GM20000 (cell line): ENCODE measurements at regions not wholly inside any gene's neighbourhood (a gene's known extent, or its start where the extent isn't known, plus 50 kb on each side); places are given as distances from the start of the nearest gene placed in this dataset.
"Not testable (repeated sequence)": the region's sequence is repeated elsewhere in the genome, so short reads cannot be mapped to it uniquely, and the experiment has no call there.

Source experiments
- DNase-seq: peaks from one replicate; pipeline ENCODE4 v3.0.0; 2012; ENCODE audit warnings: low spot score
- TF ChIP-seq, protein P1 (sequence below): IDR thresholded peaks from 2 replicates; pipeline ENCODE4 v1.5.1; 2012; ENCODE audit warnings: mild to moderate bottlenecking, control low read depth; ENCODE audit errors: extremely low read depth, missing control alignments

GRCh38 chr13:79895416-79895815 is 414.5 kb downstream of the NDFIP2 start:
- DNase-seq, result no peak
- TF ChIP-seq, protein P1, sequence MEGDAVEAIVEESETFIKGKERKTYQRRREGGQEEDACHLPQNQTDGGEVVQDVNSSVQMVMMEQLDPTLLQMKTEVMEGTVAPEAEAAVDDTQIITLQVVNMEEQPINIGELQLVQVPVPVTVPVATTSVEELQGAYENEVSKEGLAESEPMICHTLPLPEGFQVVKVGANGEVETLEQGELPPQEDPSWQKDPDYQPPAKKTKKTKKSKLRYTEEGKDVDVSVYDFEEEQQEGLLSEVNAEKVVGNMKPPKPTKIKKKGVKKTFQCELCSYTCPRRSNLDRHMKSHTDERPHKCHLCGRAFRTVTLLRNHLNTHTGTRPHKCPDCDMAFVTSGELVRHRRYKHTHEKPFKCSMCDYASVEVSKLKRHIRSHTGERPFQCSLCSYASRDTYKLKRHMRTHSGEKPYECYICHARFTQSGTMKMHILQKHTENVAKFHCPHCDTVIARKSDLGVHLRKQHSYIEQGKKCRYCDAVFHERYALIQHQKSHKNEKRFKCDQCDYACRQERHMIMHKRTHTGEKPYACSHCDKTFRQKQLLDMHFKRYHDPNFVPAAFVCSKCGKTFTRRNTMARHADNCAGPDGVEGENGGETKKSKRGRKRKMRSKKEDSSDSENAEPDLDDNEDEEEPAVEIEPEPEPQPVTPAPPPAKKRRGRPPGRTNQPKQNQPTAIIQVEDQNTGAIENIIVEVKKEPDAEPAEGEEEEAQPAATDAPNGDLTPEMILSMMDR, result no peak

GRCh38 chr13:79887278-79887677 is 406.3 kb downstream of the NDFIP2 start:
- DNase-seq, result not testable (repeated sequence)

DNA sequence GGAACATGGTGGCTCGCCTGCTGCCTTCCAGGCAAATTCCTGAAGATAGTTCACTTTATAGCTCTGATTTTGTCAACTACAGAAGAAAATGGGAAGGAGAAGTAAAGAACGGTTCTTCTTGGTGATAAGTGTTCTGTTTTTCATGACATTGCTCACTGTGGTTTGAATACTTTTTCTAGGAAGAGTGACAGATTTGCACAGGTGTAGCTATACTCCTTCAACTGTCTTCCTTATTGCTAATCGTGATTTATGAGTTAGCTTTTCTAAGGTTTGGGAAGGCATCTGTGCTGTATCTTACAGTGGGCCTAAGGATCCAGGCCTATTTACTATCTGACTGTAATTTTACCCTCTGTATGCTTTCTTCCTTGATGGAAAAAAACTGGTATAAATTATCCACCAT is 405.6 kb downstream of the NDFIP2 start:
- TF ChIP-seq, protein P1, result no peak

DNA sequence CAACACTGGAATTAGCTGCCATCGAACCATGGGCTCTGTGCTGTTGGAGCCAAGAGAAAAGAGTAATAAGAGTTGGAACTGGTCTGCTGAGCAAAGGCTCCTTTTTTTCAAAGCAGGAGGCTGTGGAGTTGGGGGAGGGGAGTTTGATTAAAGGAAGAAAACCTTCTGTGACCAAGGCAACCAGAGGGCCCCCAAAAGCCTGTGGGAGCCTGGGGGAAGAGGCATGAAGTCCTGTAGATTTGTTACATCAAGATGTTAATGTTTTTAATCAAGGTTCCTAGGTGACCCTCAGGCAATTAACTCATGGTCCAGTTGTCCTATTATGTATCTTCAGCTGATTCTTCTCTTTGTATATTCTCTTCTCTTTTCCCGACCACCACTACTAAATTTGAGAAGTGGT is 403.9 kb downstream of the NDFIP2 start:
- TF ChIP-seq, protein P1, result no peak

More for the DNA sequence above, 405.6 kb downstream of the NDFIP2 start:
- DNase-seq, result no peak

GRCh38 chr13:79883216-79883615 is 402.3 kb downstream of the NDFIP2 start:
- TF ChIP-seq, protein P1, result no peak
- DNase-seq, result no peak

More for the DNA sequence above, 403.9 kb downstream of the NDFIP2 start:
- DNase-seq, result no peak

GRCh38 chr13:79880818-79881217 is 399.9 kb downstream of the NDFIP2 start:
- DNase-seq, result no peak

DNA sequence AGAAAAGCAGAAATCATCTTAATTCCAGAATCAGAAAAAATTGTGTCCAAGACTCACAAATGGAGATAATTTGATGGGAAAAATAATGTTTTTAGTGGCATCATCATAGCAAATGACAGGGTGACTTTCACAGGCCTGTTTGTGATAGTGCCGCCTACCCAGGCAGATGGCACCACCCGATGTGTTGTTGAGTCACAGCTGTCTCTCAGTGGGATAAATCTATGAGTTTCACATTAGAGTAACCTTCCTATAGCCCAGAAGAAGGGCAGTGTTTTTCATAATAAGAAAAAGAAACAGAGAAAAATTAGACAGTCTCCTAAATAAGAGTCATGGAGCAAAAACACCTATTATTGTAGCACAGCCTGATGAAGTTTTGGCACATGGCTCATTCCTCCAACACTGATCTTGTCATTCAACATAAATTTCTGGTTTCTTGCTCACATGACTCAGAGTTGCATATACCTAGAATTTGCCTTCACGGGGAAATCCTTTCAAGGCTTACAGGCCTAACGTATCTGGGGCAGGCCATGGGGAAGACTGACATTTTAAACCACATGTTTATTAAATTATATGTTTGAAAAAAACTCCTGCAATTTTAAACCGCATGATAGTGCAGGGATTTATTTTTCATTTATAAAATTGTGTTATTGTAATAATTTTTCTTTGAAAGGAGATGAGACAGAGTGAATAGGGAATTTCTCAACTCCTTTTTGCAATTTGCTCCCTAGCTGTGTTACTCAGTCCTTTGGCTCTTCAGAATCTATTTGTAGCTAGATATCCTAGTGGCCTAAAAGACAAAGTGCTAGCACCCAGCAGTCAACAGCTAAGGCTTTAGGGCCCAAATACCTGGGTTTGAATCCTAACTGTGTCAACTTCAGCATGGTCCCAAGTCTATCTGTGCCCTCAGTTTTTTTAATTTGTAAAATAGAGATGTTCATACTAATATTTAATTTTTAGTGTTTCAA is 393.7 kb downstream of the NDFIP2 start:
- no peak for DNase-seq
- TF ChIP-seq, protein P1, result no peak

More at GRCh38 chr13:79880818-79881217, 399.9 kb downstream of the NDFIP2 start:
- TF ChIP-seq, protein P1, result no peak
